Epithelial cell of prostate (primary cell): ENCODE measurements at regions not wholly inside any gene's neighbourhood (a gene's known extent, or its start where the extent isn't known, plus 50 kb on each side); places are given as distances from the start of the nearest gene placed in this dataset.
"Not testable (repeated sequence)": the region's sequence is repeated elsewhere in the genome, so short reads cannot be mapped to it uniquely, and the experiment has no call there.

ENCODE experiments used
- DNase-seq: peaks from one replicate; pipeline ENCODE4 v3.0.0-alpha.2; 2011; ENCODE audit warnings: low read depth, low spot score
- H3K27ac ChIP-seq: fragments of 450-650 bp; 2 replicates; pipeline ENCODE4 v1.5.1; 2017; ENCODE audit warnings: mild to moderate bottlenecking

- no peak overlapping the region for H3K27ac ChIP-seq
- no peak for DNase-seq
These were observed 225.6 kb downstream of the ZNF326 start for GRCh38 chr1:90220496-90220895.

GRCh38 chr1:90219166-90219871 is 224.4 kb downstream of the ZNF326 start:
- DNase-seq, H3K27ac ChIP-seq: not testable (repeated sequence)

DNA sequence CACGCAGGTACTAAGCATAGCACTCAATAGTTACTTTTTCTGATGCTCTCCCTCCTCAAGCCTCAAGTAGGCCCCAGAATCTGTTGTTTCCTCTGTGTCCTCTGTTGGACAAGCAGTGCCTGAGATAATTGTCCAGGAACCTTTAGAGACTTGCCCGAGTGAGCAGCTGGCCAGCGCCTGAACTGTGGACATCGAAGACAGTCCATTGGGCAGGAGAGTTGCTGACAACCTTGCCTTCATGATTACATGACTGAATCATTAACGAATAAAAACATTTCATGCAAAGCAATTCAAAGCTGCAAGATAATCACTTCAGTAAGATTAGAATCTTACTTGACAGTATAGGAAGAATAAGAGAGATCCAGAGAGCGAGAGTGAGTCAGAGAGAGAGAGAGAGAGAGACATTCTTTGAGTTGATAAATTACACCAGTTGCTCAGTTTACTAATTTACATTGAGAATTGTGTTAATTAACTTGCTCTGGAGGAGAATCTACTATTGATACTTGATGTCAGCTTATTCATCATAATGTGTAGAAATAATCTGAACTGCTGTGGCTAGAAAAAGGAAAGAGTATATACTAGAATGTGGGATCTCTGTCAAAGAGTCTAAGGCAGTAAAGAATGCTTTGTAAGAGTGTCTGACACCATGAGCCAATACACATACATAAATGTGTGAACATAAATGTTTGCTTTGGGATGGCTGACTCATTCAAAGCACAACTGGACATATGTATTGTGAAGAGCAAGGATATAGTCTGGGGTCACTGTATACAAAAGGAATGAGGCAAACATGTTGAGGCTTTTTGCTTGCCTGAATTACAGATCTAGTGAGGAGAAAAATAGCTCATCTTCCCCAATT is 216.0 kb downstream of the ZNF326 start:
- no peak for DNase-seq
- H3K27ac ChIP-seq, result no peak overlapping the region

DNA sequence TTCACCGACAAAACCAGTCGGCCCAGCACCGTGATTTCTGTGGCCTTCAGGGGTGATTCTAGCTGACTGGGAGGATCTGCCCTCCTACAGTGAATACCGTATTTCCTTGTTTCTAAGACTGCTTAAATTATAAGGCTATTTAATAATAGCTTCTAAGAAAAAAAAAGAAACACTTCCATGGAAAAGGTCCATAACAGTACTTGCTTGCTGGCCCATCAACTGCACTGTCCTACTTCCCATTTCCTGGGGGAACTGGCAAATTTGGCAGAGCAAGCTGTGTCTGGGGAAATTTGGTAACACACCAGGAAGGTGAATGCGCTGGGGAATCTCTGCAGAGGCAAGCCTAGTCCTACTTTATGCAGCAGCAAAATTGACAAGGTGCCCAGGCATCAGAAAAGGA is 214.0 kb downstream of the ZNF326 start:
- DNase-seq, result no peak

DNA sequence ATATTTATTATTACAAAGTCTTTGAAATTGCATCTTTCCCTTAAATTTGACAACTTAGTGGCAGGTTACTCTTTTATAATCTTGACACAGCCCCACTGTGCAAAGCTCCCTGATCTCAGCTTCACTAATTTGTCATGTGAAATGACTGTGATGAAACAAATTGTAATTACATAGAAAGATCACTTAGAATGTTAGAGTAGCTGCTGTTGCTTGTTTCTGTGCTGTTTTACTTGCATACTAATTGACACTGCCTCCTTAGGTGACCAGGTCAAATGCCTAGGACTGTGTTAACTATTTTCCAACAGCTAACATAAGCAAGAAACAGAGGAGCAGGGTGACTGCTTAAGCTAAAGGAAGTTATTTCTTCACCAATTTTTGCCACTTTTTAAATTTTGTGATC is 211.3 kb downstream of the ZNF326 start:
- H3K27ac ChIP-seq, result no peak overlapping the region
- DNase-seq, result no peak

More for the DNA sequence above, 214.0 kb downstream of the ZNF326 start:
- no peak overlapping the region for H3K27ac ChIP-seq

DNA sequence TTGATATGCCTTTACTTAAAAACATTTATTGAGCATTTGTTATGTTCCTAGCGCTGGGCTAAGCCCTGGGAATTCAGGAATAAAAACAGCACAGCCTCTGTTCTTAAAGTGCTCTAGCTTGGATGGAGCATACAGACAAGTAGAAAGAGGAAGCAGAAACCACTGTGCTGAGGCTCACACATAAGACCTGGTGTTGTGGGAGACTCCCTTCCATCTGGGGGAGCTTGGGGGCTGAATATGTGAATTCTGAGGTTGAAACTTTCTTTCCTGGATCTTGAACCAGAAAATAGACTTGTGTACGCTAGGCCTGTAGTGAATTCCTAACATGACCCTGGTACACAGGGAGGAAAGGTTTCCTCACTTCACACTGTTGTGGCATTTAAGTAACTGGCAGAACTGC is 209.9 kb downstream of the ZNF326 start:
- no peak for DNase-seq
- no peak overlapping the region for H3K27ac ChIP-seq

- no peak for DNase-seq
These were observed 209.2 kb downstream of the ZNF326 start for GRCh38 chr1:90204023-90204590.

DNA sequence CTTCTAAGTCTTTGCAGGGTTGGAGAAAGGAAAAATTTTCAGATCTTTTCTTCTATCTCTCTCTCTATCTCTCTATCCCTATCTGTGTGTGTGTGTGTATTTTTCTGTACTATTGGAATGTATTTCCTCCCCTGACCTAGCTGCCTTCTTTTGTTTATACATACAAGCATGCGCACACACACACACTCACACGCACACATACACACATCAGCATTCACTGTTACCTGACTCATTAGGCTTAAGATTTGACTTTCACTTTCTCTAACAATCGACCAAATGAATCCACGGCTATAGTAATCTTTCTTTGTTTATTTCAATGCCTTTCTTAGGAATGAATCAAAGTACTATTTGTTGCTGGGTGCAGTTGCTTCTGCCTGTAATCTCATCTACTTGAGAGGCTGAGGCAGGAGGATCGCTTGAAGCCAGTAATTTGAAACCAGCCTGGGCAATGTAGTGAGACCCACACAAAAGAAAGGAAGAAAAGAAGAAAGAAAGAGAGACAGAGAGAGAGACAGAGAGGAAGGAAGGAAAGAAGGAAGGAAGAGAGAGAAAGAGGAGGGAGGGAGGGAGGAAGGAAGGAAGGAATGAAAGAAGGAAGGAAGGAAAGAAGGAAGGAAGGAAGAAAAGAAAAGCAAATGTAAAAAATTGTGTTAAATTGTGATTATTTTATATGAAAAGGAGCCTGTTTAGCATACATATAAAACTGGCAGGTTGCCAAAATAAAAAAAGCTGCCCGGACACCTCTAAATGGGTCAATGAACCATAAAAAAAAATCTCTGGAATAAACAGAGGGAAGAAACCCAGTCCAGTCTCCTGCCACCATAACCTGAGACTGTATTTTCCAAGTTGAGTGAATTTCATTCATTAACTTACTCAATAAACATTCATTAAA is 206.8 kb downstream of the ZNF326 start:
- no peak overlapping the region for H3K27ac ChIP-seq
- peak; percentile 60 for DNase-seq

More at GRCh38 chr1:90204023-90204590, 209.2 kb downstream of the ZNF326 start:
- no peak overlapping the region for H3K27ac ChIP-seq

GRCh38 chr1:90200646-90201205 is 205.8 kb downstream of the ZNF326 start:
- H3K27ac ChIP-seq, result no peak overlapping the region
- DNase-seq, result no peak

DNA sequence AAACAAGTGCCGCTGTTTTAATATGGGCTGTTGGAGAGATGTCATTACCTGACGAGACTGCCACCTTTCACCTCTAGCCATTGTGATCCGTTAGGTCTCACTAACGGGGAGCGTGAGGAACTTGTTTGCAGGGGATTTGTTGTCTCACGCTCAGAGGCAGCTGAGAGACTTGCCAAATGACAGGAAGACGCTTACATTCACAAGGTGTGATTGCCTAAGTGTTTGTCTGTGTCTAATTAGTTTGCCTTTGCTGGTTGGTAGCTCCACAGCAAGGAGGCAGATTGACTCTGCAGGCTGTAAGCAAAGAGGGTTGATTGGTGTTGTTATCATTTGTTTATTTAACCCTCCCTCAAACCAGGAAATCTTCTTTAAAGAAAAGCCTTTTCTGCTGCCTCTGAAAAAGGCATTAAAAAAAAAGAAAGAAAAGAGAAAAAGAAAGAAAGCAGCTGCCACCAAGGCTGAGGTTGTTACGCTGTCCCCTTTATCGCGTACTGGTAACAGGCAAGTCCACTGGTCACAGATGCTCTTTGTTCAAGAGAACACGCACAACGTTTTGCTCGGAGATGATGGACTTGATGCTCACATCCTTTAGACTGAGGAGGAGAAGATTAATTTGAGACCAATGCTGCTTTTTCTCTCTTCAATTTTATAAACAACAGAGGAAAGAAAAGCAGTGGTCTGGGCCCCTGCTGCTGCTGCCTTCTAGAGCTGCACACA is 203.9 kb downstream of the ZNF326 start:
- no peak overlapping the region for H3K27ac ChIP-seq
- no peak for DNase-seq

DNA sequence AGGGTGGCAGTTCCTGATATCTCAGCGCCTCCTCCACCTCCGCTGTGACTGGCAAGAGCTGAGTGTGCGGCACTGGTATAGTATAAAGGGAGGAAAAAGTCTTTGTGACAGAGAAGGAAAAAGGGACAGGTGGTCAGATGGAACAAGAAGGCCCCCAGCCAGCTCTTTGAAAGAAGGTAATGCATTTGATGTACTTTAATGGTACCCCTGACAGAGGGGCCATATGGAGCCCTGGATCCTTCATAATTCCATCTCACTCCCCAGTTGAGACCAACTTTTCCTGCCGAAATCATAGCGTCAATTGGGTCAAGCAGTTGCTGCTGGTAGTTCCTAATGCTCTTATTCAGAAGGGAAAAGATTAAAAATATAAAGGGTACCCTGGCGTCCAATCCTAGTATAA is 198.2 kb downstream of the ZNF326 start:
- no peak overlapping the region for H3K27ac ChIP-seq
- DNase-seq, result no peak

GRCh38 chr1:90192408-90192807 is 197.5 kb downstream of the ZNF326 start:
- H3K27ac ChIP-seq, result no peak overlapping the region
- no peak for DNase-seq

DNA sequence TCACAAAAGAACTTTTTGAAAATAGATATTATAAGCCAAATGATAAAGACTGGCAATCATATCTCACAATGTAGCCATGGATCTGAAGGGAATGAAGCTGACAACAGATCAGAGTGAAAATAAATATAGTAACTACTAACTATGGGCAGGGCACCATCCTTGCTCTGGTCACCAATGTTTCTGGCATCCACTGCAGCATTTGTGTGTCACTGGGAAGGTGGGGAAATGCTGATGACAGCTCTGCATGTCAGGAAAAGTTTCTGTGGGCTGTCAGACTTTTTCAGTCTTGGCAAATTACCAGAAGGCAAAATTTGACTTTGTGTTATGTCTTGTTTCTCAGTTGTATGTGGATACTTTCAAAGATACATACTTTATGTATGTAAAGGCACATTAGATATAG is 195.6 kb downstream of the ZNF326 start:
- DNase-seq, result no peak
- H3K27ac ChIP-seq, result no peak overlapping the region

DNA sequence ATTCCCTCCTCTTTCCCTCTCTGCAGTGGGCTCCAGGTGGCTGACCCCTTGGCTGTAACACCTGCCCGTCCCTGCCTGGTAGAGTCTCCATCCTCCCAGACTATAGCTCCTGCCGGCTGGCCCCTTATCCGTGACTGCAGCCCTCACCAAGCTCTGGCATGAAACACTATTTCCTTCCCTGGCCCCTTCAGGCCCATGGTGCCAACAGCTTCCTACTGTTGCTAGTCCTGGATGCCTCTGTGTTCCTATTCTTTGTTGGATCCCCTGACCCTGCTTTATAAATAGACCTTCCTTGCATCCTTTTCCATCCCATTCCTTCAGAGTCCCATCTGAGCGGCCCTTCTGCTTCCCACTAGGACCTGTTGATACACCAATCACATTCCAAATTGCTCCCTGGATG is 195.0 kb downstream of the ZNF326 start:
- H3K27ac ChIP-seq, result no peak overlapping the region
- no peak for DNase-seq

- H3K27ac ChIP-seq, result no peak overlapping the region
- DNase-seq, result no peak
These were observed 192.3 kb downstream of the ZNF326 start for GRCh38 chr1:90187323-90187585.

DNA sequence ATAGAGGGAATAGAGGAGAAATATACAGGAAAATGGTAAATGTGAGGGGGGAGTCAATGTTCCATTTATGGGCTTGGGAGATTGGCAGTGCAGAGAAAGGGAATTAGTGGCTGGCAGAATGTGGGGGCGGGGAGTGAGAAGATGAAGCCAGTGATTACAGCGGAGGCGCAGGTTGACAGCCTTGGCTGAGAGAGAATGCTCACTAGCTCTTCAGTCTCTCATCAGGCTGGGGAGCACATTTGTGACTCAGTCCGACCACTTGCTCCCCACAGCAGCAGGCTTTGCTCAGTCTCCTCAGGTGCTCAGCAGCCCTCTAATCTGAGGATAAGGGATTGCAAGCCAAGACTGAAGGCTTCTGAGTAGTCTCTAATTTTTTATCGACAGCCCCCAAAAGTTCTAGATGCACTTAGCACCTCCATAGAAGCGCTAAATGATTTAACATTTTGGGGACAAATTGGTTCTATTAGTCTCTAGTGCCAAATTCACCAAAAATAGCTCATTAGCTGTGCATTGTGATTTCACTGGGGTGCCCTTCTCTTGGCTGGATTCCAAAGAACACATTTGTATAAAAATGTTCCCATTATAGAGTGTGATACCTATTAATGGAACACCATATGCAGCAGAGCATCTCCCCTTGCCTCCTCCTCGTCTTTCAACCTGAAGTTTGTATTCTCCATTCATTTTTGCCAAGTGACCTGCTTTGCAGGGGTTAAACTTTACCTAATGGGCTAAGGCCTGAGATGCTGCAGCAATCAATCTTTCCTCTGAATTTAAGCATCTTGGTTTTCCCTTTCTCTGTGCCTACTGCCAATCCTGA is 191.8 kb downstream of the ZNF326 start:
- DNase-seq, result no peak

GRCh38 chr1:90176530-90176929 is 181.6 kb downstream of the ZNF326 start:
- H3K27ac ChIP-seq, result no peak overlapping the region
- DNase-seq, result no peak

More for the DNA sequence above, 191.8 kb downstream of the ZNF326 start:
- no peak overlapping the region for H3K27ac ChIP-seq

GRCh38 chr1:90175490-90176167 is 180.7 kb downstream of the ZNF326 start:
- no peak overlapping the region for H3K27ac ChIP-seq
- no peak for DNase-seq
